ENCODE measurements at regions not wholly inside any gene's neighbourhood (a gene's known extent, or its start where the extent isn't known, plus 50 kb on each side); places are given as distances from the start of the nearest gene placed in this dataset.
"Not testable (repeated sequence)": the region's sequence is repeated elsewhere in the genome, so short reads cannot be mapped to it uniquely, and the experiment has no call there.

DNA sequence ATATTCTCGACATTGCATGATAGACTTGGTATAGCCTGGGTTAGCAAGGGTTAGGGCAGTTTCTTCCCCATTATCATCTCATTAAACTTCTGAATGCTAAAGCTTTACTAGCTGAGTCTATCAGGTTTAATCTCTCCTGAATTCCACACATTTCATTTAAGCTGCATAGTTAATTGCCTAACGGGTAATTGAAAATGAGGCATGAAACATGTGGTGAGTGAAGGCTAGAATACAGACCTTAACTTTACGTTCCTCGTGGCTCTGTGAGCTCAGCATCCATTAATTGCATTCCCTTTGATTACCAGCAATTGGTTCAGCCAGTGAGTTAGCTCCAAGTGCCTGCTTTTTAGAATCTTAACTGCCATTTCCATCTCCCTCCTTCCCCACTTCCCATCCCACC, 126.5 kb upstream of the MEX3C start:
- no peak for DNase-seq (ENCODE audit: extremely low read depth, low read depth)

DNA sequence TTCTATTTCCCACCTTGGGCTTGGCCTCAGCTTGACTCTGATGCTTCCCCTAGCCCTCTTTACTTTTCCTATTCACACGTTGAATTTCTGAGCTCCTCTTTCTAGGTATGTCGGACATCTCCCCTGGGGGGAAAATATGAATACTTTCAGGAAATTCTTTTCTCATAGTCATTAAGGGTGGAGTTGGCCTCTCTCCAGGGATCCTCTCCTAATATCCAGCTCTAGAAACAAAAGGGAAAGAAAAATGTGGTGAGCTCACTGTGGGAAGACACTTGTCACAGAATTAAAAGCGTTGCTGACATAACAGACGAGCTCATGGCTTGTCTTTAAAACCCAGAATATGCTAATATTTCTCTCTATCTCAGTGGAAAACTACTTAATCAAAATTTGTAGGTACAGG, 132.7 kb upstream of the MEX3C start:
- DNase-seq (ENCODE audit: extremely low read depth, low read depth) = no peak

DNA sequence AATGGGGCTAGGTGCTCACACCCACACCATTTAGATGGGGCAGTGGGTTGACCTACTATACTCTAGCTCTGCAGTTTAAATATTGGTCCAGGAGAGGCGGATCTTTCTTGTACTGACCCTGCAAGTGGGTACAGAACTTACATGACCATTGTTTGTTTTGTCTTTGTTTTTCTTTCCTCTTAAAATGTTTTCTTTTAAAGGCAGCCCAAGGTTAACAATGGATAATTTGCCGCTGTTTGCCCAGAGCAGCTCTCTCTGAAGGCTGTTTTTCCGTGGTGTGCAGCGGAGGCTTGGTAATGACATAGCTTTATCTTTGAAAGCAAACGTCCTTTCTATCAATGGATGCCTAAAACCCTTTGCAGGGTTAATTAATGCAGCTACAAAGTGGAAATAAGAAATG, 133.3 kb upstream of the MEX3C start:
- DNase-seq (ENCODE audit: extremely low read depth, low read depth) = no peak

DNA sequence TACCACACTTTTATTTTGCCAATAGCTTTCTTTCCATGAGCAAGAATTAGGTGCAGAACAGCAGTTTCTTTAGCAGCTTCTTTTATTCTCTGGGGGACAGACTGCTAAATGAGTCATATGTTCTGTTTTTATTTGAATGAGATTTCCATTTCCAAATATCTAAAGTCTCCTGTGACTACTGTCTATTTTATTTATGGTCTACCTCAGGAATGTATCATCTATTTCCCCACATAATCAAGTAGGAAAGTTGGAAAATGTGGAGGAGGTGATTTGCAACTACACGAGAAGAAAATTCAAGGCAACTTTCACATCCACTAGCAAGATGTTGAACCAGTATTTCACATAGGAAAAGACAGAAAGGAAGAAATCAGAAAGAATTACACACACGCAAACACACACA, 139.9 kb upstream of the MEX3C start:
- DNase-seq (ENCODE audit: extremely low read depth, low read depth) = no peak

DNA sequence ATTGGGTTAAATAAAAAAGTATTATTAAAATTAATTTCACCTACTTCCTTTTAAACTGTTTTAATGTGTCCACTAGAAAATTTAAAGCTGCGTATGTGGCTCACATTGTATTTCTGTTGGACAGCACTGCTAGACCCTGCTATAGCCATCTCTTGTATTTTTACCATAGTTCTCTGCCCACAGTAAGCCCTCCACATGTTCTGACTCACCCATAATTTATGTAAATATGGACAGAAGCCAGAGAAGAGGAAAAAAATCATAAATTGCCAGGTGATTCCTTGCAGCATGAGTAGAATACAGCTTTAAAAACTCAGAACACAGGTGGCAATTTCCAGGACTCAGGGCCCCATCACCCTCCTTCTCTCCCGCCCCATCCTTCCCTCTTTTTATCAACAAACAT, 142.4 kb upstream of the MEX3C start:
- DNase-seq (ENCODE audit: extremely low read depth, low read depth) = no peak

DNA sequence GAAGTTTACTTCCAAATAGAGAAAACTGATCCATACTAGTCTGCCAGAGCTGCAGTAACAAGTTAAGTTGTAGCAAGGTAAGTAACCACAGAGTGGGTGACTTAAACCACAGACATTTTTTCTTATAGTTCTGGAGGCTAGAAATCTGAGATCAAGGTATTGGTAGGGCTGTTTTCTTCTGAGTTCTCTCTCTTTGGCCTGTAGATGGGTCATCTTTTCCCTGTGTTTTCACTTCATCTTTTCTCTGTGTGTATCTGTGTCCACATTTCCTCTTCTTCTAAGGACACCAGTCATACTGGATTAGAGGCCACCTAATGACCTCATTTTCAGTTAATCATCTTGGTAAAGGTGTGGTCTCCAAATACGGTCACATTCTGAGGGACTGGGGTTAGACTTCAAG, 142.9 kb upstream of the MEX3C start:
- no peak for DNase-seq (ENCODE audit: extremely low read depth, low read depth)

DNA sequence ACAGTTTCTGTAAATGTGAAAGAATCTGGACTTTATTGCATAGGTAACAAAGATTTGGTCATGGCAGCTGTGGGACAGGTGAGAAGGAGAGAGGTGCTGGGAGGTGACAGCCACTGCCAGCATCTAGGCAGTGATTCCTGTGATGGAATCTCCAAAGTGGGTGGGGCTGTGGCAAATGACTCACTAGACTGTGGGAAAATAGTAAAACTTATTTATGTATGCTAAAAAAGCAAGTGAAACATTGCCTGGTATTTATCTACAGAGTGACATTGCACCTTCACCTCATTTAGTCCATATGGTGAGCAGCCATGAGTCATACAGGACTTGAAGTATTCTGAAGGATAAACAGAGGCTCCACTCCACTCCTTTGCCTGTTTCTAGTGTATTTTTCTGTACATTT, 145.3 kb upstream of the MEX3C start:
- no peak for DNase-seq (ENCODE audit: extremely low read depth, low read depth)

DNA sequence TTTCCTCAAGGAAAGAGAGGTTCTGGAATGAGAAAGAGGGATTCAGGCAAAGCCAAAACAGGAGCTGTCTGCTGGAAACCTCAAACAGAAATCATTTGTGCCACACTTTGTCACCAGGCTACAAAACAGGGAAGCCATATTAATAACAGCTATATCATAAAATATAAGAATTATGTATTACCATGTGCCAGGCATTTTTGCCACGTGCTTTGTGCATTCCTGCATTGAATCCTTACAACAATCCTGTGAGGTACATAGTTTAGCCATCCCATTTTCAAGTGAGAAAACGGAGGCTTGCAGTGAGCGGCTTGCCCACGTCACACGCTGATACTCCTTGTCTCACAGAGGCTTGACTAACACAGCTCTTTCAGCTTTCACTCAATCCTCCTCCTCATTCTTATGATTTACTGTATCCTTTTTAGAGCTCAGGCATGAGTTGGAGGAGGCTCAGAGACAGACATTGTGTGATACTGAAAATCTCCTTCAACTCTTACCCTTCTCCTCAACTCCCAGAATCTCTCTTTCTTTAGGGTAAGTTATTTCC, 148.4 kb upstream of the MEX3C start:
- DNase-seq (ENCODE audit: extremely low read depth, low read depth) = no peak

DNA sequence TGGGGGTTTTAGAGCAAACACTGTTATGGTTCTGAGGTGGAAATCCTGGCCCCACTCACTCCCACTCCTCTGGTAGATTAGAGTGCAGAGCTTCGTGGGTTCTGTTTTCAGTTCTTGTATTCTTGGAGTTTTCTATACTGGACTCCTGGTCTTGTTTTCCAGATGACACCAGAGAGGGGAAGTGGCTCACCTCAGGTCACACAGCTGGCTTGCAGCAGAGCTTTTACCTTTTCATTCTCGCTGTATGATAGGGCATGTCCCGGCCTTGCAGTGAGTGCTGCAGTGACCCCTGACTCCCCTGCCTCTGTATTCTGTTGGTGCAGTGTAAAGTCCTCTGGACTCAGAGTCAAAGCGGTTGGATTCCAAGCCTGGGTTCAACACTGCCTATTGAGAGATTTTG, 148.9 kb upstream of the MEX3C start:
- DNase-seq (ENCODE audit: extremely low read depth, low read depth) = no peak

DNA sequence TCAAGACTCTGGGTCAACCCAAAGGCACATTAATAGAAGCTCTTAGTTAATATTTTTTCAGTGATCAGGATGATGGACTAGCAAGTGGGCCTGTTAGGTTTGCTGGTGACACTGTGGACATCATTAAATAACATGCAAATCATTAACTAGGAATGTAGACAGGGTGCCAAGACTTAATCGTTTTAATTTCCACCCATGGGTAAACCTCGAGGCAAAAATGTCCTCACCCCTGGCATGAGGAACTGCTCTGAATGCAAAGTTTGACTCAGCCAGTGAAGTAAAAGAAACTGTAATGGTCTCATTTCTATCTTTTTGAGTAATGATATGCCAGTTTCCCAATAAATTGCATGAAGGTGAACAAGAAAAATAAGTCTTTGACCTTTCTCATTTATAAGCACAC, 152.6 kb upstream of the MEX3C start:
- DNase-seq (ENCODE audit: extremely low read depth, low read depth) = no peak

DNA sequence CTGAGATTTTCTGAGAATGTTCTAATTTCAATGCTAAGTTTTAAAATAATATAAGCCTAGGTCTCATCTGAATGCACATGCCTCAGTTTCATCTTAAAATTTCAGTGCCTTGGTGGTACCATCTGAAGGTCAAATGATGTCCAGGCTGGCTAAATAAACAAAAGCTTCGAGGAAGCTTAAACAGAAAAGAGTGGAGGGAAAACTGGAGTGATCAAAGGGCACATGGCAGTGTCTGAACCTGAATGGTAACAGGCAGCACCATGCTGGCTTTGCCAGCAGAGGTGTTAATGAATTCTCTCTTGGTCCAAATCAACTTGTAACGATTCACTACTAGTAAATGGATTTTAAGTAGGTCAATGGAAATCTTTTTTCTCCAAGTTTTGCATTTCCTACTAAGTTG, 158.4 kb upstream of the MEX3C start:
- DNase-seq (ENCODE audit: extremely low read depth, low read depth) = no peak

DNA sequence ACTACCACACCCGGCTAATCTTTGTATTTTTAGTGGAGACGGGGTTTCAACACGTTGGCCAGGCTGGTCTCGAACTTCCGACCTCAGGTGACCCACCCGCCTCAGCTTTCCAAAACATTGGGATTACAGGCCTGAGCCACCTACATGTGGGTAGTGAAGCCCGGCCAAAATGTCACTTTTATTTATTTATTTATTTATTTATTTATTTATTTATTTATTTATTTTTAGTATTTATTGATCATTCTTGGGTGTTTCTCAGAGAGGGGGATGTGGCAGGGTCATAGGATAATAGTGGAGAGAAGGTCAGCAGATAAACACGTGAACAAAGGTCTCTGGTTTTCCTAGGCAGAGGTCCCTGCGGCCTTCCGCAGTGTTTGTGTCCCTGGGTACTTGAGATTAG, 162.8 kb upstream of the MEX3C start:
- DNase-seq (ENCODE audit: extremely low read depth, low read depth) = not testable (repeated sequence)

DNA sequence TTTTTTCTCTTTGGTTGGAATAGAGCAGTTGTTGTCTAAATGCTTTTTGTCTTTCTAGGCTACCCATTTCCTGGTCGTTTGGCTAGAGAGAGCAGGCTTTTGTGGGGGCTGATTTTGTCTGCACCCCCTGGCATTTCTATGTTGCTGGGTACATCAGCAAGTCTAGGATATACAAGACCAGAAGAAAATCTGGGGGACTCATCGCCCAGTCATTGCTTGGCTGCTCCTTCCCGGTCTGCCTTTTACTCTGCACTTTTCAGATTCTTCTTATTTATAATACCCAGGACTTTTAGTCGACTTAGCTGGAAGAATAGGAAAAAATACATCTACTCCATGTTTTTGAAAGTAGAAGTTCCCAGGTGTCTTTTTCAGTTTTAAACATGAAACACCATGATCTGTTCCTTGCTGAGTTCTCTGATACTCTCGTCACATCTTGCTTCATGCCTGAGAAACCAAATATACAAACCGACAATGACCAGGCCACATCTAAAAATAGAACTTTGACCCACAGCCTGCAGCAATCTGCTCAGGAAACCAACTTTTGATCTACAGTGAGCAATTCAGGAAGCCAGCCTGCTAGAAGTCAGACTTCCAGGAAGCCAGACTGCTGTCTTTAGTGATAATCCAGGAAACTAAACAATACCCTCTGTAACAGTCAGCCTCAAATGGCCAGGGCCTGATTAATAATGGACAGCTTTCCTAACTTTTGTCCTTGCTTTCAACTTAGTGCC, 163.8 kb upstream of the MEX3C start:
- no peak for DNase-seq (ENCODE audit: extremely low read depth, low read depth)

DNA sequence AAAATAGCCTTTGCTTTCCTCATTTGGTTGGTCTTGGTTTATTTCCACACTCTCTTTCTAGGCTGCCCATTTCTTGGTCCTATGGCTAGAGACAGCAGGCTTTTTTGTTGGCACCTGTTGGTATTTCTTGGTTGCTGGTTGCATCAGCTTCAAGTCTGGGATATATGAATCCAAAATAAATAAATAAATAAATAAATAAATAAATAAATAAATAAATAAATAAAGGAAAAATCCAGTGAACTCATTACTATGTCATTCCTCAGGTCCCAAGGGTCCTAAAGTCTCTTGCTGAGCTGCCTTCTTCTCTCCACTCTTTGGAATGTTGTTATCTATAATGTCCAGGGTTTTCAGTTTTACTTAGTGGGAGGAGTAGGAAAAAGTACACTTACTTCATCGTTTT, 165.9 kb upstream of the MEX3C start:
- DNase-seq (ENCODE audit: extremely low read depth, low read depth) = no peak

DNA sequence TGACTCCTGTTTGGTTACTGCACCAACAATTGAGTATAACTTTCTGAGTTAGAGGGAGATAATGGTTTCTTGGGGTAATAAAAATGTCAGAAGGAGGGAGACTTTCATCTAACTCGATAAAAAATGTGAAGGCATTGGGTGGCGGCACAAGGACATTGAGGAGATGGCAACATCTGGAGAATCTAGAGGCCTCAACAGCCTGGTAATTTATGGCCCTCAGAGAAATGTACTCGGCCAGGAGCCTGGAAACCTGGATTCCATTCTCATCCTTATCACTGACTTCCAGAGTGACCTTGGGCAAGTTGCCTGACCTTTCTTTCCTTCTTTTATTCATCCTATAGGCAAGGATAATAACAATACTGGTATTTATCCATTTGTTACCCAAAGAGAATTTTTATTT, 173.5 kb upstream of the MEX3C start:
- no peak for DNase-seq (ENCODE audit: extremely low read depth, low read depth)

DNA sequence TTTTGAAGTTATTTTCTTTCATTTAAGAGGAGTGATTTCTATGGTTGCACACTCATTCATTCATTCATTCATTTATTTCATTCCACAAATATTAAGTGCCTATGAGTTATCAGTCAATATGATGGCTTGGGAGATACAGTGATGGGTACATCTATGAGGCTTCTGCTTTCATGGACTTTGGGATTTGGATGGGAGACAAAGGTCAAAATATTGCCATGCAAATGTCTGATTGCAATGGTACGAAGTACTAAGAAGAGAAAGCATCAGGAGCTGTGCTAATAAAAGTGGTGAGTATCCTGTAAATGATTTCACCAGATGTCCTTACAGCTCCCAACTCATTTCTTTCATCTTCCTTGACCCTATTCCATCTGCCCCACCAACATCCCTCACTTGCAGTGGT, 174.4 kb upstream of the MEX3C start:
- no peak for DNase-seq (ENCODE audit: extremely low read depth, low read depth)

DNA sequence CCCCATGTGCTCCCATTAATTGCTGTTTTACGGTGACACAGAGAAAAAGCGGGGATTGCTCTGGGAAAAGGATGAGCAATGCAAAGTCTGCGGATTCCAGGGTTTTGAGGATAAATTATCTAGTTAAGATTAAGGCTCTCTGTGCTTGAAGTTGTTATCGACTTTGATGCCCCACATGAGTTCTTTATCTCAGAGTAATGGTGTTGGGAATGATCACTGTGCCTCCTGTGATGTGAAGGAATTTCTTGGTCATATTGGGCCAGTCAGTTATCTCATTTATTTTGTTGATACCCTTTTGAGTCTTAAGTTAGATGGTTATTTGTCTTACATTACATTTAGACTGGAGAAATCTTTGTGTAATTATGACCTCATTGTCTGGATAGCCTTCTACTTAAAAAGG, 184.6 kb upstream of the MEX3C start:
- DNase-seq (ENCODE audit: extremely low read depth, low read depth) = no peak

DNA sequence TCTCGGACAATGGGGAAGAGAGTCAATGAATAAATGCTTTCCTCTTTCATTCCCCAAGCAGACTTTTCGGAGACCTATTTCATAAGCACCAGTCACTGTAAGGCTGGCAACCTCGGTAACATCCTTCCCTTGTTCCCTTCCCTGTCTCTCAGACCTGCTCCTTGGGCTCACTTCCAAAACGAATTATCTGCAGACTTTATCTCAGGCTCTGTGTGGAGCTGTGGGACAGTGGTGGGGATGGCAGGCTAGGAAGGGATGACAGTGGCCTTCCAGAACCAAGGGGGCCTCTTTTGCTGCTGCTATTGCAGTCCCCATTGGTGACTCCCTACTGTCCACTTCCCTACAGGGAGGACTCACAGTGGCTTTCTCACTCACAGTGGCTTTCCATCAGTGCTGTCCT, 185.6 kb upstream of the MEX3C start:
- no peak for DNase-seq (ENCODE audit: extremely low read depth, low read depth)

DNA sequence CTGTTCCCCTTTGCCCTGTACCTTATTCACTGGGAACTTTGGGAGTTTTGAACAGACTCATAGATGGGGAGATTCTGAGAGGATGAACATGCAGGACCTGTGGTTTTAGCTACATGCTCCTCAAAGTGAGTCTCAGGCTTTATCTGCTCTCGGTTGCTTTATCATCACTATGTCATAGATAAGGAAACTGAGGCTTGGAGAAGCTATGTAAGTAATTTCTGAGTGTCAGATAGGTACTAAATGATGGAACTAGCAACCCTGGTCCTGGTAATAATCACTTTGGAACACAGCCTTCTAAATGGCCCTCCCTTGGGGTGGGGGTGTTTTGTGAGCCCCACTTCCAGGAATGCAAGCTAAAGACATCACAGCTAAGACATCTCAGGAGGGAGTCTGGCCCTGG, 186.2 kb upstream of the MEX3C start:
- no peak for DNase-seq (ENCODE audit: extremely low read depth, low read depth)

DNA sequence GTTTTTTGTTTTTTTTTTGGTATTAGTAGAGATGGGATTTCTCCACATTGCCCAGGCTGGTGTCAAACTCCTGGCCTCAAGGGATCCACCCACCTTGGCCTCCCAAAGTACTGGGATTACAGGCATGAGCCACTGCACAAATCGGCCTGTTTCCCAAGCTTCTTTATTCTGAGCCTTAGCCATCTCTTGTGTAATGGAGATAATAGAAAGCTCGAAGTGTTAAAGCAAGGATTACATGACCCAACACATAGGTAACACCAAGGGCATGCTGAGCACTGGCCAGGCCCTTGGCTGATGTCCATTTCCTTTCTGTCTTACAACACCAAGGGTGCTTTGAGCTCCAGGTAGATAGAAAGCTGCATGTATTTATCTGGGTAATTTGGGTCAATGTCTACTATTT, 187.8 kb upstream of the MEX3C start:
- DNase-seq (ENCODE audit: extremely low read depth, low read depth) = no peak

DNA sequence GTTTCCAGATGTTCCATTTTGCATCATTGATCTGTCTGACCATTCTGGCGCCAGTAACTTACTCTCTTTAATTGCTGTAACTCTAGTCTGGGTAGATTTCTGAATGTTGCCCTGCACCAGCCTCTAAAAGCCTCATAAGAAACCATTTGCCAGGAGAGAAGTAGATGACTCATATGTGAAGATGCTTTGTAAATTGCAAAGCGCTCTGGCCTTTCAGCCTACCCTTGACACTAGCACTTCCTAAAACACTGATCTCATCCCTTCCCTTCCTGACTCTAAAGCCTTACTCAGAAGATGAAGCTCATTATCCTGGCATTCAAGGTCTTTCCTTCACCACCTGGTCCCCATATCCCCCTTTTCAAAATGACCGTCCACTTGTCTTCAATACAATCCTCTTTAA, 193.2 kb upstream of the MEX3C start:
- DNase-seq (ENCODE audit: extremely low read depth, low read depth) = no peak

DNA sequence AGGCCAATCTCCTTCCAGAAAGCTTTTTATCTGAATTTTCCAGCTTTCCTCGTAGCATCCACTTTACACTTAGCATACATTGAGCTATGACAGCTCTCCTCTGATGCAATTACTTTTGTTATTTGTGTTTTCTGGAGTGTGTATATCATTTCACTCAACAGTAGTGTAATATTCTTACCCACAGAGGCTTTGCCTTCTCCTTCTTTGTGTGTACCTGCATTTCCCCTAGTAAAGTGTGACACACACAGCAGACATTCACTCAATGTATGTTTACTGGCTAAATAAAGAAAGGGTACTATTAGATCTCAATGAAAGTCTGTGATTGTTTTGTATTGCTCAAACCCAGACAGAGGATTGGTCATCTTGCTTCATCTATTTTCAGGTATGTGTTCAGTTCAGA, 193.7 kb upstream of the MEX3C start:
- DNase-seq (ENCODE audit: extremely low read depth, low read depth) = no peak

DNA sequence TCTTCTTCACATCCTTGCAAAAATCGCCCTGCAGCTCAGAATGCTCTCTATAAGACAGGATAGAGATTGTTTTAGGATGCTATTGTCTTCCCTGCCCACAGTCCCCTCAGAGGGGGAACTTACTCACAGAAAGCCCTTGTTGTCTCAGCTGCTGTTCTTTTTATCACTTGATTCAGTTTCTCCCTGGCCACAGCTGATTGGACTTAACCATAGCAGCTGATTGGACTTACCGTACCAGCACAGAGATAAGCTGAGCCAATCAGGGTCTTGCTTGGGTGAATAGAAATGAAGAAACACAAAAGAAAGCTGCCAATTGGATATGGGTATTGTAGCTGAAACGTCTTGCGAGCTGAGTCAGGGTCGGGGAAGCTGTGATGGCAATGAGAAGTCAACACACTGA, 194.2 kb upstream of the MEX3C start:
- DNase-seq (ENCODE audit: extremely low read depth, low read depth) = no peak

Data from NCI-H460 (cell line).